ENCODE measurements at regions not wholly inside any gene's neighbourhood (a gene's known extent, or its start where the extent isn't known, plus 50 kb on each side); places are given as distances from the start of the nearest gene placed in this dataset.

- TF ChIP-seq POLR2AphosphoS5 (IDR thresholded peaks at IDR 0.05) (no peak), CTCF (IDR thresholded peaks at IDR 0.05) (no peak), POLR2A (IDR thresholded peaks at IDR 0.05) (no peak), EP300 (IDR thresholded peaks at IDR 0.05) (no peak)
These were observed 463.6 kb upstream of the MEF2C start for GRCh38 chr5:89346573-89346972.

Data from stomach (tissue), 4 donors.